Karpas-422 (cell line): ENCODE measurements at regions not wholly inside any gene's neighbourhood (a gene's known extent, or its start where the extent isn't known, plus 50 kb on each side); places are given as distances from the start of the nearest gene placed in this dataset.

Experiments
- DNase-seq: peaks from one replicate; pipeline ENCODE4 v3.0.0-alpha.2; 2015
- H2AFZ ChIP-seq: fragments of 200-600 bp; sonication (generic); 2 replicates; pipeline ENCODE4 v1.6.1; 2014; ENCODE audit warnings: antibody characterized with exemption, low read length, mixed read lengths
- H3K27ac ChIP-seq: fragments of 200-600 bp; sonication (generic); 2 replicates; pipeline ENCODE4 v1.5.1; 2014; ENCODE audit warnings: mild to moderate bottlenecking, low read length, moderate library complexity
- H3K27me3 ChIP-seq: fragments of 200-600 bp; sonication (generic); 2 replicates; pipeline ENCODE4 v1.6.1; 2014; ENCODE audit warnings: low read length, mixed read lengths
- H3K36me3 ChIP-seq: fragments of 200-600 bp; sonication (generic); 2 replicates; pipeline ENCODE4 v1.6.1; 2014; ENCODE audit warnings: low read length, mixed read lengths; ENCODE audit not compliant: insufficient read depth
- H3K4me1 ChIP-seq: fragments of 200-600 bp; sonication (generic); 2 replicates; pipeline ENCODE4 v1.6.1; 2014; ENCODE audit warnings: mild to moderate bottlenecking, low read length, mixed read lengths
- H3K4me2 ChIP-seq: fragments of 200-600 bp; sonication (generic); 2 replicates; pipeline ENCODE4 v1.6.1; 2014; ENCODE audit warnings: low read length, low read depth, mild to moderate bottlenecking; ENCODE audit not compliant: poor library complexity, severe bottlenecking
- H3K4me3 ChIP-seq: fragments of 200-600 bp; sonication (generic); 2 replicates; pipeline ENCODE4 v1.5.1; 2014; ENCODE audit warnings: mild to moderate bottlenecking, antibody characterized with exemption, low read length, mixed read lengths
- H3K79me2 ChIP-seq: fragments of 200-600 bp; sonication (generic); 2 replicates; pipeline ENCODE4 v1.6.1; 2014; ENCODE audit warnings: mild to moderate bottlenecking, low read length, mixed read lengths
- H3K9ac ChIP-seq: fragments of 200-600 bp; sonication (generic); 2 replicates; pipeline ENCODE4 v1.6.0; 2014; ENCODE audit warnings: low read length
- H3K9me2 ChIP-seq: fragments of 200-600 bp; sonication (generic), shearing (Covaris generic); replicated peaks from 2 replicates; pipeline ENCODE4 v1.6.0; 2014; ENCODE audit warnings: mild to moderate bottlenecking, low read length, moderate library complexity; ENCODE audit not compliant: insufficient read depth
- H3K9me3 ChIP-seq: fragments of 300-700, 200-600 bp; sonication (generic); 2 replicates; pipeline ENCODE4 v1.6.1; 2014; ENCODE audit warnings: low read length, mixed read lengths
- H4K20me1 ChIP-seq: fragments of 200-600 bp; sonication (generic); 2 replicates; pipeline ENCODE4 v1.6.1; 2014; ENCODE audit warnings: mild to moderate bottlenecking, antibody characterized with exemption, low read length, low read depth; ENCODE audit not compliant: insufficient read depth

GRCh38 chr6:154894902-154895301 is 100.2 kb upstream of the TIAM2 start:
- no peak overlapping the region for H3K4me3 ChIP-seq
- H3K9me3 ChIP-seq, result no peaks in the 10 kb centered on the region
- no peaks in the 10 kb centered on the region for H4K20me1 ChIP-seq
- H3K9ac ChIP-seq, result no peak overlapping the region
- no peaks in the 10 kb centered on the region for H3K4me1 ChIP-seq
- no peak for DNase-seq
- peaks cover 35% of the 10 kb centered on the region; the same call in 1 of the 2 replicates for H3K79me2 ChIP-seq
- H2AFZ ChIP-seq, result no peak overlapping the region
- no peaks in the 10 kb centered on the region for H3K36me3 ChIP-seq
- no peak overlapping the region for H3K4me2 ChIP-seq
- no peaks in the 10 kb centered on the region for H3K27me3 ChIP-seq
- no peaks in the 10 kb centered on the region for H3K9me2 ChIP-seq
- H3K27ac ChIP-seq, result no peak overlapping the region

- H3K9me2 ChIP-seq, result no peaks in the 10 kb centered on the region
- H3K27me3 ChIP-seq, result no peaks in the 10 kb centered on the region
- 0 out of 2 replicates have a peak, but pooled peaks cover 2% of the 10 kb centered on the region for H3K36me3 ChIP-seq
- H3K4me2 ChIP-seq, result no peak overlapping the region
- no peaks in the 10 kb centered on the region for H3K9me3 ChIP-seq
- DNase-seq, result no peak
- no peak overlapping the region for H2AFZ ChIP-seq
- H3K4me3 ChIP-seq, result no peak overlapping the region
- H3K27ac ChIP-seq, result no peak overlapping the region
- peaks cover 33% of the 10 kb centered on the region; the same call in 1 of the 2 replicates for H3K79me2 ChIP-seq
- H3K4me1 ChIP-seq, result no peaks in the 10 kb centered on the region
- H4K20me1 ChIP-seq, result no peaks in the 10 kb centered on the region
- no peak overlapping the region for H3K9ac ChIP-seq
Measured at GRCh38 chr6:154895841-154896240, 99.3 kb upstream of the TIAM2 start.

GRCh38 chr6:154898821-154899220 is 96.3 kb upstream of the TIAM2 start:
- Histone ChIP-seq H3K27me3 (no peaks in the 10 kb centered on the region), H3K79me2 (peaks cover 12% of the 10 kb centered on the region; the same call in 1 of the 2 replicates), H3K4me1 (no peaks in the 10 kb centered on the region), H3K36me3 (0 out of 2 replicates have a peak, but pooled peaks cover 2% of the 10 kb centered on the region), H2AFZ (no peak overlapping the region), H3K4me3 (no peak overlapping the region), H3K4me2 (no peak overlapping the region), H3K9ac (no peak overlapping the region), H3K9me3 (no peaks in the 10 kb centered on the region), H3K27ac (no peak overlapping the region), H3K9me2 (no peaks in the 10 kb centered on the region), H4K20me1 (no peaks in the 10 kb centered on the region)
- DNase-seq, result no peak

- Histone ChIP-seq H3K79me2 (peaks cover 11% of the 10 kb centered on the region; the same call in 1 of the 2 replicates), H3K36me3 (0 out of 2 replicates have a peak, but pooled peaks cover 2% of the 10 kb centered on the region), H3K9ac (no peak overlapping the region), H3K9me3 (no peaks in the 10 kb centered on the region), H3K27ac (no peak overlapping the region), H3K9me2 (no peaks in the 10 kb centered on the region), H3K27me3 (no peaks in the 10 kb centered on the region), H3K4me1 (no peaks in the 10 kb centered on the region), H3K4me3 (no peak overlapping the region), H2AFZ (no peak overlapping the region), H3K4me2 (no peak overlapping the region), H4K20me1 (no peaks in the 10 kb centered on the region)
- DNase-seq, result no peak
Measured at GRCh38 chr6:154899824-154900463, 95.2 kb upstream of the TIAM2 start.

GRCh38 chr6:154901876-154902552 is 93.1 kb upstream of the TIAM2 start:
- H3K27ac ChIP-seq, result no peak overlapping the region
- H3K4me2 ChIP-seq, result no peak overlapping the region
- H3K4me3 ChIP-seq, result no peak overlapping the region
- no peaks in the 10 kb centered on the region for H3K9me2 ChIP-seq
- no peak overlapping the region for H2AFZ ChIP-seq
- H3K36me3 ChIP-seq, result 0 out of 2 replicates have a peak, but pooled peaks cover 2% of the 10 kb centered on the region
- H3K27me3 ChIP-seq, result no peaks in the 10 kb centered on the region
- peaks cover 6% of the 10 kb centered on the region; the same call in 1 of the 2 replicates for H3K79me2 ChIP-seq
- DNase-seq, result no peak
- H3K4me1 ChIP-seq, result no peaks in the 10 kb centered on the region
- H4K20me1 ChIP-seq, result no peaks in the 10 kb centered on the region
- no peaks in the 10 kb centered on the region for H3K9me3 ChIP-seq
- no peak overlapping the region for H3K9ac ChIP-seq

GRCh38 chr6:154907291-154907690 is 87.8 kb upstream of the TIAM2 start:
- DNase-seq, result no peak
- H3K4me3 ChIP-seq, result no peak overlapping the region
- no peaks in the 10 kb centered on the region for H3K4me1 ChIP-seq
- H3K9me3 ChIP-seq, result no peaks in the 10 kb centered on the region
- no peaks in the 10 kb centered on the region for H4K20me1 ChIP-seq
- no peaks in the 10 kb centered on the region for H3K27me3 ChIP-seq
- H3K9me2 ChIP-seq, result no peaks in the 10 kb centered on the region
- no peak overlapping the region for H3K27ac ChIP-seq
- H3K9ac ChIP-seq, result no peak overlapping the region
- H3K79me2 ChIP-seq, result no peaks in the 10 kb centered on the region
- no peaks in the 10 kb centered on the region for H3K36me3 ChIP-seq
- no peak overlapping the region for H2AFZ ChIP-seq
- no peak overlapping the region for H3K4me2 ChIP-seq

GRCh38 chr6:154908723-154909122 is 86.4 kb upstream of the TIAM2 start:
- H3K4me1 ChIP-seq, result no peaks in the 10 kb centered on the region
- no peak overlapping the region for H3K9ac ChIP-seq
- no peaks in the 10 kb centered on the region for H4K20me1 ChIP-seq
- H3K27ac ChIP-seq, result no peak overlapping the region
- no peaks in the 10 kb centered on the region for H3K79me2 ChIP-seq
- H3K9me2 ChIP-seq, result no peaks in the 10 kb centered on the region
- H2AFZ ChIP-seq, result no peak overlapping the region
- H3K36me3 ChIP-seq, result no peaks in the 10 kb centered on the region
- DNase-seq, result no peak
- no peaks in the 10 kb centered on the region for H3K9me3 ChIP-seq
- no peaks in the 10 kb centered on the region for H3K27me3 ChIP-seq
- no peak overlapping the region for H3K4me3 ChIP-seq
- H3K4me2 ChIP-seq, result no peak overlapping the region

GRCh38 chr6:154909311-154909710 is 85.8 kb upstream of the TIAM2 start:
- H3K4me3 ChIP-seq, result no peak overlapping the region
- H3K36me3 ChIP-seq, result no peaks in the 10 kb centered on the region
- H3K27ac ChIP-seq, result no peak overlapping the region
- no peaks in the 10 kb centered on the region for H3K27me3 ChIP-seq
- H3K79me2 ChIP-seq, result no peaks in the 10 kb centered on the region
- H3K9me3 ChIP-seq, result no peaks in the 10 kb centered on the region
- no peak overlapping the region for H3K4me2 ChIP-seq
- no peak for DNase-seq
- H2AFZ ChIP-seq, result no peak overlapping the region
- no peaks in the 10 kb centered on the region for H4K20me1 ChIP-seq
- no peak overlapping the region for H3K9ac ChIP-seq
- no peaks in the 10 kb centered on the region for H3K9me2 ChIP-seq
- no peaks in the 10 kb centered on the region for H3K4me1 ChIP-seq
